HG02763 (cell line): ENCODE measurements at regions not wholly inside any gene's neighbourhood (a gene's known extent, or its start where the extent isn't known, plus 50 kb on each side); places are given as distances from the start of the nearest gene placed in this dataset.

Source experiments
- ATAC-seq: cut with Tn5 transposase; IDR thresholded peaks from one replicate; pipeline ENCODE4 v1.9.1; 2021; ENCODE audit warnings: mild to moderate bottlenecking, moderate library complexity; ENCODE audit not compliant: unreplicated experiment

GRCh38 chr6:115728171-115728570, 332.5 kb downstream of the FRK start:
- ATAC-seq, result no peak

GRCh38 chr6:115721564-115721963, 339.1 kb downstream of the FRK start:
- no peak for ATAC-seq

GRCh38 chr6:115720900-115721299, 339.8 kb downstream of the FRK start:
- ATAC-seq, result no peak

- ATAC-seq, result peak; percentile 33
Observed at GRCh38 chr6:115717472-115717871, 343.2 kb downstream of the FRK start.

GRCh38 chr6:115717062-115717461, 343.6 kb downstream of the FRK start:
- peak; percentile 97 for ATAC-seq

- no peak for ATAC-seq
Observed at GRCh38 chr6:115712291-115712961, 348.3 kb downstream of the FRK start.

GRCh38 chr6:115708850-115709249, 351.8 kb downstream of the FRK start:
- ATAC-seq, result no peak

- no peak for ATAC-seq
Observed at GRCh38 chr6:115706981-115707380, 353.7 kb downstream of the FRK start.

GRCh38 chr6:115706324-115706723, 354.4 kb downstream of the FRK start:
- no peak for ATAC-seq

- ATAC-seq, result no peak
Observed at GRCh38 chr6:115704028-115704427, 356.7 kb downstream of the FRK start.

GRCh38 chr6:115691433-115691832, 369.3 kb downstream of the FRK start:
- no peak for ATAC-seq

GRCh38 chr6:115690854-115691253, 369.8 kb downstream of the FRK start:
- ATAC-seq, result no peak

GRCh38 chr6:115681978-115682775, 378.5 kb downstream of the FRK start:
- ATAC-seq, result no peak

- ATAC-seq, result no peak
Observed at GRCh38 chr6:115680621-115681020, 380.1 kb downstream of the FRK start.

GRCh38 chr6:115677198-115677597, 383.5 kb downstream of the FRK start:
- ATAC-seq, result no peak

GRCh38 chr6:115675443-115675842, 385.2 kb downstream of the FRK start:
- ATAC-seq, result no peak

GRCh38 chr6:115668781-115669180, 391.9 kb downstream of the FRK start:
- ATAC-seq, result no peak

GRCh38 chr6:115668211-115668610, 392.5 kb downstream of the FRK start:
- no peak for ATAC-seq

- no peak for ATAC-seq
Observed at GRCh38 chr6:115667478-115668026, 393.1 kb downstream of the FRK start.

GRCh38 chr6:115666997-115667396, 393.7 kb downstream of the FRK start:
- no peak for ATAC-seq

- ATAC-seq, result no peak
Observed at GRCh38 chr6:115665310-115665709, 395.4 kb downstream of the FRK start.

- no peak for ATAC-seq
Observed at GRCh38 chr6:115663681-115664080, 397.0 kb downstream of the FRK start.
